Chondrocyte (in vitro differentiated cells): ENCODE measurements at regions not wholly inside any gene's neighbourhood (a gene's known extent, or its start where the extent isn't known, plus 50 kb on each side); places are given as distances from the start of the nearest gene placed in this dataset.

Experiments used
- DNase-seq: peaks from one replicate; pipeline ENCODE4 v3.0.0; 2021; ENCODE audit warnings: mixed read lengths, low spot score
- H3K27ac Mint-ChIP-seq: one replicate; pipeline ENCODE4 v1.8.0; 2021; ENCODE audit warnings: mild to moderate bottlenecking, moderate library complexity, mixed read lengths; ENCODE audit not compliant: unreplicated experiment
- H3K27me3 Mint-ChIP-seq: 2 replicates; pipeline ENCODE4 v1.8.0; 2021; ENCODE audit warnings: low read depth, mixed read lengths
- H3K36me3 Mint-ChIP-seq: 2 replicates; pipeline ENCODE4 v1.8.0; 2021; ENCODE audit warnings: low read depth, mixed read lengths
- H3K4me1 Mint-ChIP-seq: 2 replicates; pipeline ENCODE4 v1.8.0; 2021; ENCODE audit warnings: low read depth, mild to moderate bottlenecking, mixed read lengths
- H3K4me3 Mint-ChIP-seq: one replicate; pipeline ENCODE4 v1.8.0; 2021; ENCODE audit warnings: mild to moderate bottlenecking, moderate library complexity, mixed read lengths; ENCODE audit not compliant: unreplicated experiment
- H3K9me3 Mint-ChIP-seq: 2 replicates; pipeline ENCODE4 v1.8.0; 2021; ENCODE audit warnings: low read depth, mixed read lengths
- CTCF ChIP-seq: fragments of 200-600 bp; sonication (generic); IDR thresholded peaks from 2 replicates; pipeline ENCODE4 v1.5.0; 2021; ENCODE audit warnings: antibody characterized with exemption, mild to moderate bottlenecking, moderate library complexity

- no peaks in the 10 kb centered on the region for H3K36me3 Mint-ChIP-seq
- no peak for TF ChIP-seq CTCF
- no peak for DNase-seq
- no peak overlapping the region for H3K27ac Mint-ChIP-seq
- no peaks in the 10 kb centered on the region for H3K27me3 Mint-ChIP-seq
- H3K4me1 Mint-ChIP-seq = peaks cover 29% of the 10 kb centered on the region
- H3K4me3 Mint-ChIP-seq = no peak overlapping the region
- peaks cover 5% of the 10 kb centered on the region for H3K9me3 Mint-ChIP-seq
Measured at GRCh38 chr3:72189339-72189738, 404.4 kb upstream of the PROK2 start.

- Mint-ChIP-seq H3K27ac (no peak overlapping the region), H3K4me1 (peaks cover 21% of the 10 kb centered on the region), H3K4me3 (no peak overlapping the region), H3K27me3 (no peaks in the 10 kb centered on the region), H3K36me3 (no peaks in the 10 kb centered on the region), H3K9me3 (peaks cover 7% of the 10 kb centered on the region)
- TF ChIP-seq CTCF = no peak
- no peak for DNase-seq
Measured at GRCh38 chr3:72188536-72188935, 403.6 kb upstream of the PROK2 start.

- Mint-ChIP-seq H3K36me3 (no peaks in the 10 kb centered on the region), H3K27me3 (peaks cover 3% of the 10 kb centered on the region), H3K4me3 (no peak overlapping the region), H3K27ac (no peak overlapping the region), H3K4me1 (peaks cover 16% of the 10 kb centered on the region), H3K9me3 (peaks cover 3% of the 10 kb centered on the region)
- DNase-seq = no peak
- peak; percentile 39 for TF ChIP-seq CTCF
Measured at GRCh38 chr3:72187131-72187530, 402.2 kb upstream of the PROK2 start.

DNA sequence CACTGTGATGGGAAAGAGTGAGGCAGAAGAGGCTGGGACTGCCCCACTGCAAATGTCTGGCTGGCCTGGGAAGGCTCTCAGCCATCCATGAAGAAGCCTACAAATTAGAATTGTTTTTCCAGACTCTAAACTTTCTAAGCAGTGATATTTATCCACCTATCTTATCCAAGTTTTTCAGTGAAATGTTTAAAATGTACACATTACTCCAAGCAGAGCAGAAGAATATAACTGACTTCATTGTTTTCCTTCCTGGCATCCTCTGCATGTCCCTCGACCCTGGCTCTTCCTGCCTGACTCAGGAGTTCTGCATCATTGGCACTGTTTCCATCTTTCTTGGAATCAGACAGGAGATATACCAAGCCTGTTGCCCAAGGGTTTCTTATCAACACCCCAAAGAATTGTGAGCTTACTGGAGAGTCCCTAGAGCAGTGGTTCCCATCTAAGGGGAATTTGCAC, 401.5 kb upstream of the PROK2 start:
- H3K36me3 Mint-ChIP-seq = no peaks in the 10 kb centered on the region
- peak overlapping the region; percentile 88 for H3K27ac Mint-ChIP-seq
- H3K4me3 Mint-ChIP-seq = no peak overlapping the region
- H3K9me3 Mint-ChIP-seq = peaks cover 3% of the 10 kb centered on the region
- peaks cover 16% of the 10 kb centered on the region for H3K4me1 Mint-ChIP-seq
- TF ChIP-seq CTCF = no peak
- no peak for DNase-seq
- H3K27me3 Mint-ChIP-seq = peaks cover 9% of the 10 kb centered on the region

- peak overlapping the region; percentile 88 for H3K27ac Mint-ChIP-seq
Measured at GRCh38 chr3:72185549-72186399, 400.8 kb upstream of the PROK2 start.

More at GRCh38 chr3:72185549-72186399, 400.8 kb upstream of the PROK2 start:
- no peaks in the 10 kb centered on the region for H3K36me3 Mint-ChIP-seq
- no peak for TF ChIP-seq CTCF
- no peak for DNase-seq
- H3K4me1 Mint-ChIP-seq = peaks cover 16% of the 10 kb centered on the region
- peaks cover 3% of the 10 kb centered on the region for H3K9me3 Mint-ChIP-seq
- H3K27me3 Mint-ChIP-seq = peaks cover 14% of the 10 kb centered on the region
- no peak overlapping the region for H3K4me3 Mint-ChIP-seq
